HG03064 (cell line): ENCODE measurements at regions not wholly inside any gene's neighbourhood (a gene's known extent, or its start where the extent isn't known, plus 50 kb on each side); places are given as distances from the start of the nearest gene placed in this dataset.

Experiments
- ATAC-seq: cut with Tn5 transposase; IDR thresholded peaks from one replicate; pipeline ENCODE4 v1.9.1; 2021; ENCODE audit warnings: low read depth; ENCODE audit not compliant: unreplicated experiment

DNA sequence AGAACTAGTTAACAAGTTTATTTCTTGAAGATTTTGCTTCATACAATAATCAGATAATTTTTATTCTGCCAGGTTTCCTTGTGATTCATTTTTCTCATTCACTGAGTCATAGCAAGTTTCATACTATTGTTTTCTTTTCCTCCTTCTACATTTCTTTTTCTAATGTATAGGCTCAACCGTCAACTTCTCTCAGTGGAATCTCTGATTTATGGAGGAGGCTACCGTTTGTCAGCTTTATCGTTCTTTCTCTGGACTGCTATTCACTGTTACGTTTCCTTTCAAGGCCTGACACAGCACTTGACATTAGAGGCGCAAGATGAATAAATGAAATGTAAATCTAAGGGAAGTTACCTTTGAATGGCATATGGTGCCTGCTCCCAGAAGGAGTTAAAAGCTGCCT, 284.3 kb upstream of the NR5A2 start:
- ATAC-seq = no peak

DNA sequence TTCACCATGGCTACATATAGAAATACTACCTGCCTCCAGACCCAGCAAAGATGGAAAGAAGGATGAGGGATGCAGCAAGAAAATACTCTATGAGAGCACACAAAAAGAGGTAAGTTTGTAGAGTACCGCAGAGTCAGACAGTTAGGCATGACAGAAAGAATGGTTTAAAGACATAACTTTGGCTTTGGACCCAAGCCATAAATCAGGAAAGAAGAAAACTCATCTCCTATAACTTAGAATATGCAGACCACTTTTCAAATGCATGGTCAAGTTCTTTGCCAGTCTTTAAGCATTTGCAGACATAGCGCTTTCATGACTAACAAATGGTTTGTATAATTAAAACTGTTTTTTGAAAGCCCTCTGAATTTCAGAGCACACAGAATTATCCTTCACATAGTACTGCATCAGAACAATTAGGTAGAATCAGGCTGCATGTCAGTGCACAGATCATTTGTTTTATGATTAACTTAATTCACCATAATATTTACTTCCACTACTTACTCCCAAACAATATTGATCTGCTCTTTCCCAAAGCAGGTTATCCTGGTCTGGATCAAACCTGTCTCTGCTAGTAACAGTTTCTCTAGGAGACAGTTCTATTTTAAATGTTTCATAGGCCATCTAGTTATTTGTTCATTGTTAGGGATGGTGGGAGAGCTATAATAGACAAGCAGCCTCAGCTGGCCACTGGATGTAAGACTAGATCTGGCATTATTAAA, 280.7 kb upstream of the NR5A2 start:
- no peak for ATAC-seq

- no peak for ATAC-seq
Observed at GRCh38 chr1:199747984-199748383, 279.5 kb upstream of the NR5A2 start.

DNA sequence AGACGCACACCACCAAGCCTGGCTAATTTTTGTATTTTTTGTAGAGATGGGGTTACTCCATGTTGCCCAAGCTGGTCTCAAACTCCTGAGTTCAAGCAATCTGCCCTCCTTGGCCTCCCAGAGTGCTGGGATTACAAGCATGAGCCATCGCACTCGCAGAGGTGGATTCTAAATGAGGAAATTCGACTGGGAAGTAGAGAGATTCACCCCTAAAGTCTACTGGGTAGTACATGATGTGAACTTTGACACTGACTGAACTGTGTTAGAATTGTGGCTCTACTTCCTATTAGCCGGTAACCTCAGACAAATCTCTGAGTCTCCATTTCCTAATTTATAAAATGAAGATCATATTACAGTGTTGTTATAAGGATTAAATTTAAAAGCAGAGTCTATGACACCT, 276.0 kb upstream of the NR5A2 start:
- no peak for ATAC-seq

DNA sequence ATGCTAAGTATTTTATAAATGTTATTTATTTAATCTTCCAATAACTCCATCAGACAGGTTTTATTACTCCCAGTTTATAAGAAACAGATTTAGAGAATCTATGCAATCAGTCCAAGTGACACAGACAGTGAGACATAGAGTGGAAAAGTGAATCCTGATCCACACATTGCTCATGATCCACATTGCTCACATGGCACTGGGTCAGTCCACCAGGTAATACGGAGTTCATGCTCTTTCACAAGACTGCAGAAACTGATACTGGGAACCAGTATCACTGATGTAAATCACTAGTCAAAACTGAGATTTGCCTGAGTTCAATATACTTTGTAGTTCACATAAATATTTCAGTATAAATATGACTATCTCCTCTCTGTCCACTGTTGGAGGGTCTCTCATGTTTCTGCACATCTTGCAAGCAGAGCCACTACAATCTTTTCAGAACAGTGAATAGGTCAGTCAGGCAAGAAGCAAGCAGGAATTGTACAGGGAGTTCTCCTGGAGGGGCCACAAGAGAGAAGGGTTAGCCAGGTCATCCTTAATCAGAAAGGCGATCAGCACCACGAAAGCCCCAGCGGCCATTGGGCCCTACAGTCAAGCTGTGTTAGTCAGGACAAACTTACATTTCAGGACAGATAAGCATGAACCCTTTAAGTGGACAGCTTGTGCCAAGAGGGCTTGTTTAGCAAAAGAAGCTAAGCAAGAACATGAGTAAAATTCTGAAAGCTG, 275.4 kb upstream of the NR5A2 start:
- no peak for ATAC-seq

- no peak for ATAC-seq
Observed at GRCh38 chr1:199752688-199753027, 274.9 kb upstream of the NR5A2 start.

GRCh38 chr1:199753513-199753912, 274.0 kb upstream of the NR5A2 start:
- no peak for ATAC-seq

DNA sequence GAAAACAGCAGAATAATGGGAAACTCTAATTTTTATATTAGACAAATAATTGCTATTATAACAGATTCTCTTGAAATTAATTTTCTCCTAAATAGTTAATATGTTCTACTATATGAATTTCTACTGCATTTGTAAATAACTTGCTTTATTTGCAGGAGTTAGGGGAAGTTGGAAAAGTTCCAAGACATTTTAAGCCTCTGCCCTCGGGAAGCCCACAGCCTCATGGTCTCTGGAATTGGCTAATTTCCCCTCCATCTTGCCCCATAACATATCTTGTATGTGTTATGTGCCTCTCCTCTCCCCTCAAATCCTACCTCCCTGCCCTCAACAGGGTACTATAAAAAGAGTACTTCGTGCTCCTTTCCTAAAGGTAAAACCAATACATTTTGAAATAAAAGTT, 271.4 kb upstream of the NR5A2 start:
- no peak for ATAC-seq

GRCh38 chr1:199758626-199759255, 268.8 kb upstream of the NR5A2 start:
- ATAC-seq = no peak

- no peak for ATAC-seq
Observed at GRCh38 chr1:199759268-199759730, 268.2 kb upstream of the NR5A2 start.

- no peak for ATAC-seq
Observed at GRCh38 chr1:199762572-199762971, 264.9 kb upstream of the NR5A2 start.

GRCh38 chr1:199766218-199766792, 261.2 kb upstream of the NR5A2 start:
- ATAC-seq = no peak

DNA sequence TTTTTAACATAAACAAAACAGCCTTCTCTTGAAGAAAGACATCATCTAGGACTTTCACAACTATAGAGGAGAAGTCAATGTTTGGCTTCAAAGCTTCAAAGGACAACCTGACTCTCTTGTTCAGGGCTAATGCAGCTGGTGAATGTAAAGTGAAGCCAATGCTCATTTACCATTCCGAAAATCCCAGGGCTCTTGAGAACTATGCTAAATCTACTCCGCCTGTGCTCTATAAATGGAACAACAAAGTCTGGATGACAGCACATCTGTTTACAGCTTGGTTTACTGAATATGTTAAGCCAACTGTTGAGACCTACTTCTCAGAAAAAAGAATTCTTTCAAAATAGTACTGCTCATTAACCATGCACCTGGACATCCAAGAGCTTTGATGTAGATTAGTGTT, 259.8 kb upstream of the NR5A2 start:
- ATAC-seq = no peak

GRCh38 chr1:199774433-199775089, 252.9 kb upstream of the NR5A2 start:
- no peak for ATAC-seq

DNA sequence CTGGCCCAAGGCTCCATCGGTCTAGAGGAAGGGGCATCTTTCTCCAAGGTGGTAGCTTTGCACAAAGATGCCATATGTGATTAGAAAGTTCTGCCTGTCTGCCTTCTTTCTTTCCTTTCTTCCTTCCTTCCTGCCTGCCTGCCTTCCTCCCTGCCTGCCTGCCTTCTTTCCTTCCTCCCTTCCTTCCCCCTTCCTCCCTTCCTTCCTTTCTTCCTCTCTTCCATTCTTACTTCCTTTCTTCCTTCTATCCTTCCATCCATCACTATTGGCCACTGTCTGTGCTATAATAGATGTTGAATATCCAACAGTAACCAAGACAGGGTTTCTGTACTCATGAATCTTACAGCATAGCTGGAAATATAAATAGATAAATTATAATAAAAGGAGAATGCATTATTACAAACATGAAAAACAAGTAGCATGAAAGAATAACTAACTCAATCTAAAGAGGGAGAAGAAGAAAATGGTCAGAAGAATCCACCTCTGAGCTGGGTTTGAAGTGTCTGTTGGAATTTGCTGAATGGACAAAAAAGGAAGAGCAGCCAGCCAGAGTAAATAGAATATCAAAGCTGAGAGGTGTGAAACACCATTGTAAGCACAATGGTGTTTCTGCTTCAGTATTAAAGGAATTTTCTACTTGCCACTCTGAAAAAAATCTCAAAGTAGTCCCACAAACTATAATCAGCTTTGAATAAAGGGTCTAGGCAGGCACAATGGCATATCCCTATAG, 250.6 kb upstream of the NR5A2 start:
- no peak for ATAC-seq

- ATAC-seq = no peak
Observed at GRCh38 chr1:199778324-199778955, 249.1 kb upstream of the NR5A2 start.

GRCh38 chr1:199780091-199780490, 247.4 kb upstream of the NR5A2 start:
- ATAC-seq = no peak

- ATAC-seq = no peak
Observed at GRCh38 chr1:199780948-199781670, 246.4 kb upstream of the NR5A2 start.
